GM06990 (cell line): ENCODE measurements at regions not wholly inside any gene's neighbourhood (a gene's known extent, or its start where the extent isn't known, plus 50 kb on each side); places are given as distances from the start of the nearest gene placed in this dataset.

Experiments
- DNase-seq: peaks from one replicate; pipeline ENCODE4 v3.0.0-alpha.2; 2011; ENCODE audit not compliant: insufficient read length; ENCODE audit errors: extremely low read depth
- H3K27me3 ChIP-seq: replicated peaks from 2 replicates; pipeline ENCODE4 v1.6.0; 2011; ENCODE audit warnings: low read length; ENCODE audit not compliant: control insufficient read depth, insufficient read depth
- H3K36me3 ChIP-seq: 2 replicates; pipeline ENCODE4 v1.5.1; 2011; ENCODE audit warnings: low read length; ENCODE audit not compliant: control insufficient read depth, insufficient read depth
- H3K4me3 ChIP-seq: replicated peaks from 2 replicates; pipeline ENCODE4 v1.5.1; 2011; ENCODE audit warnings: low read depth, mild to moderate bottlenecking, control low read depth, low read length
- TF ChIP-seq, protein P1 (sequence below): IDR thresholded peaks from 2 replicates; pipeline ENCODE4 v1.5.1; 2011; ENCODE audit warnings: low read length, control low read depth, mild to moderate bottlenecking, inconsistent platforms; ENCODE audit not compliant: insufficient read depth, poor library complexity, severe bottlenecking

DNA sequence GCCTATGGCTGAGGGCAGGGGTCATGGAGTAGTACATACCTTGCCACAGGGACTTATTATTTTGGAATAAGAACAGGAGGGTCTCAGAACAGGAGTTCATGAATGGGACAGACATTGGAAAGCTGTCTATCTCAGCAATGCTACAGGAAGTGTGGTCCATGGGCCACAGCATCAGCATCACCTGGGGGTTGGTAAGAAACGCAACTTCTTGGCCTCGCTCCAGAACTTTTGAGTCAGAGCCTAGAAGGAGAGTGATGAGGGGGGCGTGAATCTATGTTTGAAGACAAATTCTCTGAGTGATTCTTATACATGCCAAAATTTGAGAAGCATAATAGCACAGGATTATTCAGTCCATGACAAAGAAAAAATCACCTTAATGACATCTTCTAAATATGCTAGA, 156.6 kb downstream of the RPAP3 start:
- DNase-seq, result no peak
- Histone ChIP-seq H3K4me3 (no peak overlapping the region), H3K36me3 (no peaks in the 10 kb centered on the region), H3K27me3 (no peaks in the 10 kb centered on the region)
- TF ChIP-seq, protein P1, sequence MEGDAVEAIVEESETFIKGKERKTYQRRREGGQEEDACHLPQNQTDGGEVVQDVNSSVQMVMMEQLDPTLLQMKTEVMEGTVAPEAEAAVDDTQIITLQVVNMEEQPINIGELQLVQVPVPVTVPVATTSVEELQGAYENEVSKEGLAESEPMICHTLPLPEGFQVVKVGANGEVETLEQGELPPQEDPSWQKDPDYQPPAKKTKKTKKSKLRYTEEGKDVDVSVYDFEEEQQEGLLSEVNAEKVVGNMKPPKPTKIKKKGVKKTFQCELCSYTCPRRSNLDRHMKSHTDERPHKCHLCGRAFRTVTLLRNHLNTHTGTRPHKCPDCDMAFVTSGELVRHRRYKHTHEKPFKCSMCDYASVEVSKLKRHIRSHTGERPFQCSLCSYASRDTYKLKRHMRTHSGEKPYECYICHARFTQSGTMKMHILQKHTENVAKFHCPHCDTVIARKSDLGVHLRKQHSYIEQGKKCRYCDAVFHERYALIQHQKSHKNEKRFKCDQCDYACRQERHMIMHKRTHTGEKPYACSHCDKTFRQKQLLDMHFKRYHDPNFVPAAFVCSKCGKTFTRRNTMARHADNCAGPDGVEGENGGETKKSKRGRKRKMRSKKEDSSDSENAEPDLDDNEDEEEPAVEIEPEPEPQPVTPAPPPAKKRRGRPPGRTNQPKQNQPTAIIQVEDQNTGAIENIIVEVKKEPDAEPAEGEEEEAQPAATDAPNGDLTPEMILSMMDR, result no peak

DNA sequence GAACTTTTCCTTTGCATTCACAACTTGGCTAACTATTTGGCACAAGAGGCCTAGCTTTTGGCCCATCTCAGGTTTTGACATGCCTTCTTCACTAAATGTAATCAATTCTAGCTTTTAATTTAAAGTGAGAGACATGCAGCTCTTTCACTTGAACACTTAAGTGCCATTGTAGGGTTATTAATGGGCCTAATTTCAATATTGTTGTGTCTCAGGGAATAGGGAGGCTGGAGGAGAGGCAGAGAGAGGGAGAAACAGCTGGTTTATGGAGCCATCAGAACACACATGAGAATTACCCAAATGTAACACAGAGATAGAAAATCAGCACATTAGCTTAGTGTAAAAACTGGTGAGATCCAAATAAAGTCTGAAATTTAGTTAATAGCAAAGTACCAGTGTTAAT, 157.4 kb downstream of the RPAP3 start:
- no peak overlapping the region for H3K4me3 ChIP-seq
- H3K36me3 ChIP-seq, result no peaks in the 10 kb centered on the region
- DNase-seq, result no peak
- no peaks in the 10 kb centered on the region for H3K27me3 ChIP-seq
- TF ChIP-seq, protein P1, result no peak

DNA sequence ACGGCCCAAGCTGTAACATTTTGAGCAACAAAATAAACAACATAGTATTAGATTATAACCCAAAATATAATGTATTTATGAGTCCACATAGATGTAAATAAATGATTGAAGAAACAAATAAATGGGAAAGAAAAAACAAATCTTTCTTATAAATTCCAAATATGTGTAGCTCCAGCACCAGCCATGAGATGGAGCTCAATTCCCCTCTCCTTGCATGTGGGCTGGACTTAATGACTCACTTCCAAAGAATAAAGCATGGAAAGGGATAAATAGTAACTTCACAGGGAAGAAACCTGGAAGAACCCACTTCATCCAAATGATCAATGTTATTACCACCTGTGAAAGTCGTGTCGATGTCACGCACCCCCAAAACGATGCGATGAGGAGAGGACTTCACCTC, 158.8 kb downstream of the RPAP3 start:
- Histone ChIP-seq H3K36me3 (no peaks in the 10 kb centered on the region), H3K4me3 (no peak overlapping the region), H3K27me3 (no peaks in the 10 kb centered on the region)
- TF ChIP-seq, protein P1, result no peak
- DNase-seq, result no peak

DNA sequence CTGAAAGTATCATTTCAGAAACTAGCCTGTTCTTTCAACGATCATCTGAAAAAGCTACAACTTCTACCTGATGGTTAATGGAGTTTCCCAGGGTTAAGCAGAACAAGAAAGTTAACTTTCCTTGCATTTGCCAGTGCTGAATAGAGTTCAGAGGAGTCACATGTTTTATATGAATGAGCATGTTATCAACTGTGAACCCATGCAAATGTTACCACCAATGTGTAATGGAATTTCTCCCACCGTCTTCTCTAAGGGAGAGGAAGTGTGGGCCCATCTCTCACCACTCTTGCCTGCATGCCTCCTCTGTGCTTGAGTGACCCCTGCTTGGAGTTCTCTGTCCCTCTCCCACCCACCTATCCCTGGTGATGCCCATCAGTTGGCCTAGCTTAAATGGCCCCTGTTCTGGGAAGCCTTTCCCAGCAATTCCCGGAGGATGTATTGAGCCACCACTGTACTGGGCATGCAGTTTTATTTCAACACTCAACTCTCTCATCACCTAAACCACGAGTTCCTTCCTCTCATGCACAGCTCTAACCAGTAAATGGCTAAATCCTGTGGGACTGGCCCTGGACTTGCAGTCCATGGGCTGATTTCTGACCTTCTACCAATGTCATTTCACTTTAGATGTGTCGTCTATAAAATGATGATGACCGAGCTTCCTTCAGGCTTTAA, 159.8 kb downstream of the RPAP3 start:
- no peaks in the 10 kb centered on the region for H3K36me3 ChIP-seq
- DNase-seq, result no peak
- TF ChIP-seq, protein P1, result no peak
- no peak overlapping the region for H3K4me3 ChIP-seq
- no peaks in the 10 kb centered on the region for H3K27me3 ChIP-seq

DNA sequence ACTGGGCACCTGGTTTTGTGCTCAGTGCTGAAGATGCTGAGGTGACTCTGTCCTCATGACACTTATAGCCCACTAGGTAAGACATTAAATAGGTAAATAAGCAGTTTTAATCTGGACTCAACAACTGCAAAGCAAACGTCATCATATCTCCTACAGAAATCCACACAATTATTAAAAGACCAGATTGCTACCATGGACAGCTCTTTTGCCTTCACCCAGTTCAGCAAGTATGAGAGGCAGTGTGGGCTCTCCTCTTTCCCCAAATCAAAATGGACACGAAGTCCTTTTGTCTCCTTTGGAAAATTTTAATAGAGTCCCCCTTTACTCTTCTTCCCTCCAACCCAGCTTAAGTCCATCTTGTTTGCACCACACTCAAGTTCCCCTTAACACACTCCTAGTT, 171.1 kb downstream of the RPAP3 start:
- TF ChIP-seq, protein P1, result no peak
- no peak overlapping the region for H3K4me3 ChIP-seq
- DNase-seq, result no peak
- H3K36me3 ChIP-seq, result no peaks in the 10 kb centered on the region
- no peaks in the 10 kb centered on the region; the same call in 1 of the 2 replicates for H3K27me3 ChIP-seq

GRCh38 chr12:47530050-47530449, 175.8 kb downstream of the RPAP3 start:
- Histone ChIP-seq H3K4me3 (no peak overlapping the region), H3K36me3 (no peaks in the 10 kb centered on the region), H3K27me3 (no peaks in the 10 kb centered on the region; the same call in 1 of the 2 replicates)
- no peak for DNase-seq
- TF ChIP-seq, protein P1, result no peak
